ENCODE measurements at regions not wholly inside any gene's neighbourhood (a gene's known extent, or its start where the extent isn't known, plus 50 kb on each side); places are given as distances from the start of the nearest gene placed in this dataset.

DNA sequence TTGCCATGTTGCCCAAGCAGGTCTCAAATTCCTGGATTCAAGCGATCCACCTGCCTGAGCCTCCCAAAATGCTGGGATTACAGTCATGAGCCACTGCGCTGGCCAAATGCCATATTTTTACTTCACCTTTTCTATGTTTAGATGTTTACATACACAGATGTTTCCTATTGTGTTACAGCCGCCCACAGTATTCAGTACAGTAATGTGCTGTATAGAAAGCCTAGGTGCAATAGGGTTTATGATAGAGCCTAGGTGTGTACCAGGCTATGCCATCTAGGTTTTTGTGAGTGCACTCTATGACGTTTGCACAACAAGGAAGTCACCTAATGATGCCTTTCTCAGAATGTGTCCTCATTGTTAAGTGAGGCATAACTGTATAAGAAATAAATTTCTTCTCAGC, 153.4 kb downstream of the CHRM3 start (continued):
- TF ChIP-seq, protein P1, sequence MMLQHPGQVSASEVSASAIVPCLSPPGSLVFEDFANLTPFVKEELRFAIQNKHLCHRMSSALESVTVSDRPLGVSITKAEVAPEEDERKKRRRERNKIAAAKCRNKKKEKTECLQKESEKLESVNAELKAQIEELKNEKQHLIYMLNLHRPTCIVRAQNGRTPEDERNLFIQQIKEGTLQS (IDR thresholded peaks at IDR 0.05): no peak
- TF ChIP-seq, protein P1 (CRISPR knock-in tag; conservative IDR thresholded peaks at IDR 0.05): no peak
- TF ChIP-seq JUND (IDR thresholded peaks at IDR 0.05; ENCODE audit: borderline replicate concordance, low read depth, low read length): no peak
- TF ChIP-seq JUND (tag; IDR thresholded peaks at IDR 0.05; ENCODE audit: borderline replicate concordance, low read depth, low read length): no peak
- no peak for TF ChIP-seq STAT5A (IDR thresholded peaks at IDR 0.05; ENCODE audit: borderline replicate concordance, low read length)
- no peak for TF ChIP-seq ZNF717 (CRISPR knock-in tag; IDR thresholded peaks at IDR 0.05)
- TF ChIP-seq ZFP36 (IDR thresholded peaks at IDR 0.05; ENCODE audit: low read depth, low read length, partially characterized antibody): no peak
- TF ChIP-seq SRSF9 (IDR thresholded peaks at IDR 0.05; ENCODE audit: borderline replicate concordance, low read depth, low read length): no peak
- no peak for TF ChIP-seq ATF7 (IDR thresholded peaks at IDR 0.05)
- no peak for TF ChIP-seq BHLHE40 (IDR thresholded peaks at IDR 0.05; ENCODE audit: low read length)
- TF ChIP-seq, protein P2, sequence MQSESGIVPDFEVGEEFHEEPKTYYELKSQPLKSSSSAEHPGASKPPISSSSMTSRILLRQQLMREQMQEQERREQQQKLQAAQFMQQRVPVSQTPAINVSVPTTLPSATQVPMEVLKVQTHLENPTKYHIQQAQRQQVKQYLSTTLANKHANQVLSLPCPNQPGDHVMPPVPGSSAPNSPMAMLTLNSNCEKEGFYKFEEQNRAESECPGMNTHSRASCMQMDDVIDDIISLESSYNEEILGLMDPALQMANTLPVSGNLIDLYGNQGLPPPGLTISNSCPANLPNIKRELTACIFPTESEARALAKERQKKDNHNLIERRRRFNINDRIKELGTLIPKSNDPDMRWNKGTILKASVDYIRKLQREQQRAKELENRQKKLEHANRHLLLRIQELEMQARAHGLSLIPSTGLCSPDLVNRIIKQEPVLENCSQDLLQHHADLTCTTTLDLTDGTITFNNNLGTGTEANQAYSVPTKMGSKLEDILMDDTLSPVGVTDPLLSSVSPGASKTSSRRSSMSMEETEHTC (IDR thresholded peaks at IDR 0.05): no peak
- TF ChIP-seq, protein P3, sequence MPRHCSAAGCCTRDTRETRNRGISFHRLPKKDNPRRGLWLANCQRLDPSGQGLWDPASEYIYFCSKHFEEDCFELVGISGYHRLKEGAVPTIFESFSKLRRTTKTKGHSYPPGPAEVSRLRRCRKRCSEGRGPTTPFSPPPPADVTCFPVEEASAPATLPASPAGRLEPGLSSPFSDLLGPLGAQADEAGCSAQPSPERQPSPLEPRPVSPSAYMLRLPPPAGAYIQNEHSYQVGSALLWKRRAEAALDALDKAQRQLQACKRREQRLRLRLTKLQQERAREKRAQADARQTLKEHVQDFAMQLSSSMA (CRISPR knock-in tag; IDR thresholded peaks at IDR 0.05): no peak
- no peak for TF ChIP-seq KAT7 (CRISPR knock-in tag; IDR thresholded peaks at IDR 0.05; ENCODE audit: borderline replicate concordance)
- TF ChIP-seq CHCHD3 (CRISPR knock-in tag; IDR thresholded peaks at IDR 0.05): no peak

All from K562 (cell line).